H7 (cell line): ENCODE measurements at regions not wholly inside any gene's neighbourhood (a gene's known extent, or its start where the extent isn't known, plus 50 kb on each side); places are given as distances from the start of the nearest gene placed in this dataset.

ENCODE experiments used
- DNase-seq: peaks from one replicate; pipeline ENCODE4 v3.0.0; 2012
- H3K27me3 ChIP-seq: 2 replicates; pipeline ENCODE4 v1.6.0; 2011; ENCODE audit warnings: mild to moderate bottlenecking, low read length; ENCODE audit not compliant: control insufficient read depth, insufficient read depth
- H3K36me3 ChIP-seq: replicated peaks from 2 replicates; pipeline ENCODE4 v1.5.1; 2011; ENCODE audit warnings: low read length; ENCODE audit not compliant: control insufficient read depth, insufficient read depth
- H3K4me3 ChIP-seq: 2 replicates; pipeline ENCODE4 v1.5.1; 2011; ENCODE audit warnings: low read depth, mild to moderate bottlenecking, control low read depth, low read length, moderate library complexity; ENCODE audit not compliant: insufficient read depth

GRCh38 chr16:79417601-79418008, 182.9 kb downstream of the MAF start:
- DNase-seq: no peak
- no peaks in the 10 kb centered on the region for H3K36me3 ChIP-seq
- no peak overlapping the region for H3K4me3 ChIP-seq
- no peaks in the 10 kb centered on the region for H3K27me3 ChIP-seq

GRCh38 chr16:79415983-79416640, 184.4 kb downstream of the MAF start:
- no peaks in the 10 kb centered on the region for H3K27me3 ChIP-seq
- no peak overlapping the region for H3K4me3 ChIP-seq
- no peak for DNase-seq
- no peaks in the 10 kb centered on the region for H3K36me3 ChIP-seq

GRCh38 chr16:79412783-79413225, 187.7 kb downstream of the MAF start:
- Histone ChIP-seq H3K4me3 (no peak overlapping the region), H3K36me3 (no peaks in the 10 kb centered on the region), H3K27me3 (0 out of 2 replicates have a peak, but pooled peaks cover 1% of the 10 kb centered on the region)
- DNase-seq: peak; percentile 46

- DNase-seq: no peak
- Histone ChIP-seq H3K4me3 (no peak overlapping the region), H3K27me3 (0 out of 2 replicates have a peak, but pooled peaks cover 1% of the 10 kb centered on the region), H3K36me3 (no peaks in the 10 kb centered on the region)
Measured at GRCh38 chr16:79411805-79412204, 188.7 kb downstream of the MAF start.

GRCh38 chr16:79411357-79411756, 189.2 kb downstream of the MAF start:
- Histone ChIP-seq H3K27me3 (0 out of 2 replicates have a peak, but pooled peaks cover 1% of the 10 kb centered on the region), H3K36me3 (no peaks in the 10 kb centered on the region), H3K4me3 (no peak overlapping the region)
- no peak for DNase-seq

GRCh38 chr16:79409978-79410377, 190.6 kb downstream of the MAF start:
- 0 out of 2 replicates have a peak, but pooled peaks cover 1% of the 10 kb centered on the region for H3K27me3 ChIP-seq
- H3K36me3 ChIP-seq: no peaks in the 10 kb centered on the region
- no peak overlapping the region for H3K4me3 ChIP-seq
- DNase-seq: no peak

GRCh38 chr16:79408355-79408754, 192.2 kb downstream of the MAF start:
- H3K27me3 ChIP-seq: 0 out of 2 replicates have a peak, but pooled peaks cover 1% of the 10 kb centered on the region
- H3K4me3 ChIP-seq: no peak overlapping the region
- no peaks in the 10 kb centered on the region for H3K36me3 ChIP-seq
- DNase-seq: no peak

GRCh38 chr16:79407461-79408135, 192.9 kb downstream of the MAF start:
- H3K4me3 ChIP-seq: no peak overlapping the region
- H3K27me3 ChIP-seq: 0 out of 2 replicates have a peak, but pooled peaks cover 1% of the 10 kb centered on the region
- peak; percentile 34 for DNase-seq
- H3K36me3 ChIP-seq: no peaks in the 10 kb centered on the region

- DNase-seq: no peak
- Histone ChIP-seq H3K27me3 (0 out of 2 replicates have a peak, but pooled peaks cover 1% of the 10 kb centered on the region), H3K4me3 (no peak overlapping the region)
Measured at GRCh38 chr16:79407005-79407404, 193.5 kb downstream of the MAF start.

GRCh38 chr16:79404571-79404970, 196.0 kb downstream of the MAF start:
- H3K27me3 ChIP-seq: 0 out of 2 replicates have a peak, but pooled peaks cover under 1% of the 10 kb centered on the region
- no peak overlapping the region for H3K4me3 ChIP-seq
- DNase-seq: no peak
- no peaks in the 10 kb centered on the region for H3K36me3 ChIP-seq

More at GRCh38 chr16:79407005-79407404, 193.5 kb downstream of the MAF start:
- H3K36me3 ChIP-seq: no peaks in the 10 kb centered on the region

GRCh38 chr16:79403534-79403933, 197.0 kb downstream of the MAF start:
- H3K36me3 ChIP-seq: no peaks in the 10 kb centered on the region
- DNase-seq: no peak
- no peaks in the 10 kb centered on the region for H3K27me3 ChIP-seq
- no peak overlapping the region for H3K4me3 ChIP-seq

GRCh38 chr16:79402920-79403319, 197.6 kb downstream of the MAF start:
- DNase-seq: no peak
- Histone ChIP-seq H3K36me3 (no peaks in the 10 kb centered on the region), H3K27me3 (no peaks in the 10 kb centered on the region), H3K4me3 (no peak overlapping the region)

GRCh38 chr16:79402356-79402755, 198.2 kb downstream of the MAF start:
- no peaks in the 10 kb centered on the region for H3K36me3 ChIP-seq
- peak; percentile 33 for DNase-seq
- H3K27me3 ChIP-seq: no peaks in the 10 kb centered on the region
- no peak overlapping the region for H3K4me3 ChIP-seq

GRCh38 chr16:79401782-79402181, 198.8 kb downstream of the MAF start:
- H3K36me3 ChIP-seq: no peaks in the 10 kb centered on the region
- H3K4me3 ChIP-seq: no peak overlapping the region
- DNase-seq: no peak
- H3K27me3 ChIP-seq: no peaks in the 10 kb centered on the region

GRCh38 chr16:79401157-79401556, 199.4 kb downstream of the MAF start:
- no peak for DNase-seq
- Histone ChIP-seq H3K36me3 (no peaks in the 10 kb centered on the region), H3K4me3 (no peak overlapping the region), H3K27me3 (no peaks in the 10 kb centered on the region)
